Adrenal gland (tissue), 5 donors: ENCODE measurements at regions not wholly inside any gene's neighbourhood (a gene's known extent, or its start where the extent isn't known, plus 50 kb on each side); places are given as distances from the start of the nearest gene placed in this dataset.
"Not testable (repeated sequence)": the region's sequence is repeated elsewhere in the genome, so short reads cannot be mapped to it uniquely, and the experiment has no call there.

Experiments
- CTCF ChIP-seq, 6 experiments: fragments of 450-650 bp in 4 of 6; fragments of 200-600 bp in 2 of 6; sonication (generic) in 1 of 6; IDR thresholded peaks; 1 replicate in 5 of 6; 2 replicates in 1 of 6; pipeline versions ENCODE4 v1.5.1 to v1.8.0; 2016 to 2021; ENCODE audit warnings: antibody characterized with exemption in 6 of 6, mild to moderate bottlenecking in 2 of 6, moderate library complexity in 1 of 6
- POLR2A ChIP-seq, 2 donors: fragments of 450-650 bp; IDR thresholded peaks; one replicate each; pipeline ENCODE4 v1.6.1; 2017; ENCODE audit warnings: antibody characterized with exemption in 2 of 2, mild to moderate bottlenecking in 2 of 2, moderate library complexity in 1 of 2
- donor health status: DM: no; HTN: no; CAD: no.

- TF ChIP-seq CTCF, POLR2A (IDR thresholded peaks at IDR 0.05): not testable (repeated sequence)
Observed at GRCh38 chr2:83976628-83977027, 482.5 kb downstream of the SUCLG1 start.
